ENCODE measurements at regions not wholly inside any gene's neighbourhood (a gene's known extent, or its start where the extent isn't known, plus 50 kb on each side); places are given as distances from the start of the nearest gene placed in this dataset.

DNA sequence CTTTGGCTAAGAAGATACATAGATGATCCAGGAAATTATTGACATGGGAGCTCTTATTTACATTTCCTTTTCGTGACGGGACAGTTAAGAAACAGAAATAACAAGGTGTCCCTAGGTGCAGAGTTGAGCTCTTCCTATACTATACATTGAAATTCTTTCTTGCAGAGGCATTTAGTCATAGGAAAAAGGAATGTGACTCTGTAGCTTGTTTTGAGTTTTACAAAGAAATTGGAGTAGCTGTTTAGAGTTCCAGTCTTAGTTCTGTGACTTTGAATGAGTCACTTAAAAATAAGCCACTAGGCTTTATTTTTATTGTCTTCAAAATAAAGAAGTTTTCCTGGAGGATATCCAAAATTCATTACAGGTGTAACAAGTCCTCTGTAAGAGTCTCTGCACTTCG lies 723.5 kb upstream of the SGO1 start:
- DNase-seq (ENCODE audit: low read depth), result no peak
- H3K4me3 ChIP-seq (ENCODE audit: low read depth, low read length), result no peak overlapping the region
- no peak for TF ChIP-seq CTCF (conservative IDR thresholded peaks at IDR 0.05; ENCODE audit: low read depth, low read length)

DNA sequence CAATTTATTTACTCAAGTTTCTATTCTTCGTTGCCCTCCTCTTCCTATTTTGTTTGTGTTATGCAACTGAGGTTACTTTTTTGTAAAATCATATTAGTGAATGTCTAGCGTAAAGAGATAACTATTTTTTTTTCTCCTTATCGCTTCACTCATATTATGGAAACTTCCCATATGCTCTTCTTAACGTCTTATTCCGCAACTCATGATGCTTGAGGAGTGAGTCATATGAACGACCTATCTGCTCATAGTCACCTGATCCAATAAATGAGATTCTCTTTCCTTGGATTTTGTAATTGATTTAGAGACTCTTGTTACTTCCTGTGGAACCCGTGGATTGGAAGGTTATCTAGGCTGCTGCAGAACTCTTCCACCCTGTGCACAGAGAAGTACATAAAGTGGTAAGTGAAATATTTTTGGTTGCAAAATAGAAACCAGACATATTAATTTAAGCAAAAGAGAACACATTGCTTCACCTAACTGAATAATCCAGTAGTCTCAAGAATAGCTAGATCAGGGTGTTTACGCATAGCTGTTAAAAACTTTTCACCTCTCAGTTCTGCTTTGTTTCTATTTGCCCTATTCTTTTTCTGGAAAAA lies 719.3 kb upstream of the SGO1 start:
- no peak for TF ChIP-seq CTCF (conservative IDR thresholded peaks at IDR 0.05; ENCODE audit: low read depth, low read length)
- DNase-seq (ENCODE audit: low read depth), result no peak
- no peak overlapping the region for H3K4me3 ChIP-seq (ENCODE audit: low read depth, low read length)

DNA sequence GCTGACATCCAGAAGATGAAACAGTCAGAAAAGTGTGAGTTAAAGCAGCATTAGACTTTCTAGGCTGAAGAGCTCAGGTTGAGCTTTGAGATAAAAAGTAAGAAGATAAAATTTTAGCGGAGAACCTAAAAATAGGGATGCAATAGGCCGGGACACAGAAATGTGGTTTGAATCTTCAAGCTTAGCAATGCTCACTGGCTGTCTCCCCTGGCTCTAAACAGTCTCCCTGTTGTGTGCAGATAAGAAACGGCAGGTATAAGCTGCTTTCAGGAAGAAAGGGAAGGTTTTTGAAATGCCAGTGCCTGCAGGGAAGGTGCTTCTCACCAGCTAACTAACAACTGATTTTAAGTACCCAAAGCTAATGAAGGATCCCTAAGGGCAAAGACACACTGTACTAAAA lies 718.7 kb upstream of the SGO1 start:
- no peak for TF ChIP-seq CTCF (conservative IDR thresholded peaks at IDR 0.05; ENCODE audit: low read depth, low read length)
- DNase-seq (ENCODE audit: low read depth), result no peak
- H3K4me3 ChIP-seq (ENCODE audit: low read depth, low read length), result no peak overlapping the region

- H3K4me3 ChIP-seq (ENCODE audit: low read depth, low read length), result no peak overlapping the region
- TF ChIP-seq CTCF (conservative IDR thresholded peaks at IDR 0.05; ENCODE audit: low read depth, low read length), result no peak
- no peak for DNase-seq (ENCODE audit: low read depth)
These were observed 713.0 kb upstream of the SGO1 start for GRCh38 chr3:20898962-20899361.

GRCh38 chr3:20890111-20890519 lies 704.1 kb upstream of the SGO1 start:
- no peak for TF ChIP-seq CTCF (conservative IDR thresholded peaks at IDR 0.05; ENCODE audit: low read depth, low read length)
- DNase-seq (ENCODE audit: low read depth), result no peak

DNA sequence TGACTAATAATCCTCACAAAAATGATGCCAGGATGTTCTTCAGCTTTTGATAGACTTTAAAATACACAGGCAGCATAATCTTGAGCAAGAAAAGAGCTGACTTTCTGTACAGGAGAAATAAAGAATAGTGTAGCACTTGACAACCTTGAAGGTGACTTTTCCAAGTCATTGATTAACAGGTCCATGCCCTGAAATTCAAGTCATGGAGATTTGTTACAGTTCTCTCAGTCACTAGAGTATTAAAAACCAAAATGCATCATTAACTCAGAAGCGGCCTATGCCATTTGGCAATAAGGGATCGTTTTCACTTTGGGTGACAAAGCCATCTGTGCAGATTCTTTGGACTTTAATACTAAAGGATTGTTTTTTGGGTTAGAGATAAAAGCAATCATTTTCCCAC lies 692.7 kb upstream of the SGO1 start:
- no peak for TF ChIP-seq CTCF (conservative IDR thresholded peaks at IDR 0.05; ENCODE audit: low read depth, low read length)
- no peak overlapping the region for H3K4me3 ChIP-seq (ENCODE audit: low read depth, low read length)
- DNase-seq (ENCODE audit: low read depth), result no peak

More at GRCh38 chr3:20890111-20890519, 704.1 kb upstream of the SGO1 start:
- no peak overlapping the region for H3K4me3 ChIP-seq (ENCODE audit: low read depth, low read length)

DNA sequence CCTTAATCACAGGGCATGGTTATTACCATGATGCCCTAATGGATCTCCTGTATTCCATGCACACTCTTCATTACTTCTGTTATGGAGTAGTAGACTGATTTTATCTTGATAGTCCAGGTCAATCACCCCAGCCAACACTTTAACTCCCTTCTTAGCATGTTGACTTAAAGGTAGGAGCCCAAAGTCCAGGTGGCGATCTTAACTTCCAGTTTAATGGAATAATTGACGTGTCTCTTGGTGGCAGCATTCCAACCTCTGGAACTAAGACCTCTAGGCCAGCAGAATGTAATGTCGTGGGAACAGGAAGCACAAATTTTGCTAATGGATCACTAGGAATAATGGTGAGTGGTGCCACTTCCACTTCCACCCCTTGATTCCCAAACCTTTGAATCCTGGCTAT lies 687.2 kb upstream of the SGO1 start:
- TF ChIP-seq CTCF (conservative IDR thresholded peaks at IDR 0.05; ENCODE audit: low read depth, low read length), result no peak
- H3K4me3 ChIP-seq (ENCODE audit: low read depth, low read length), result no peak overlapping the region
- DNase-seq (ENCODE audit: low read depth), result no peak

Data from epithelial cell of proximal tubule (primary cell).